Islet precursor cell (in vitro differentiated cells): ENCODE measurements at regions not wholly inside any gene's neighbourhood (a gene's known extent, or its start where the extent isn't known, plus 50 kb on each side); places are given as distances from the start of the nearest gene placed in this dataset.

Experiments
- DNase-seq: peaks from one replicate; pipeline ENCODE4 v3.0.0-alpha.2; 2018

DNA sequence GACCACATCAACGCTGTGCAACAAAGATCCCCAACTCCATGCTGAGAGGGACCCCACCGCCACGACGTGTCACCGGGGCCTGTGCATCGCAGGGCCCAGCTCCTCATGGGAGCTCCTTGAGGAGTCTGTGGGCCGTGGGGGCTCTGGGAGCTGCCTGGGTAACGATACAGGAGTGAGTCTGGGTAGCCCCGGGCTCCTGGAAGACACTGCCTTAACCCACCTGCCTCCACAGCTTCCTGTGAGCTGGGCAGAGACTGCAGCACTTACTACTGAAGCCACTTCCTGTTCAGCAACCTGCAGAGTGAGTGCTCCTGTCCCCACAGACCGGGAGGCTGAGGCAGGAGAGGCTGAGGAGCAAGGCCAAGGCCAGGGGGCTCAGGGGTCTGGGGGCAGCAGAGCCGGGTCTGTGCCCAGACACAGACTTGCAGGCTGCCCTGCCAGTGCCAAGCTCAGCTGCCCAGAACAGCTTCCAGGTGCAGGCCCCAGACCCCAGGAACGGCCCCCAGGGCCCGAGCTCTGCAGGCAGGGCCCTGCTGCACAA is 226.7 kb downstream of the BRD1 start:
- peak; percentile 52 for DNase-seq

DNA sequence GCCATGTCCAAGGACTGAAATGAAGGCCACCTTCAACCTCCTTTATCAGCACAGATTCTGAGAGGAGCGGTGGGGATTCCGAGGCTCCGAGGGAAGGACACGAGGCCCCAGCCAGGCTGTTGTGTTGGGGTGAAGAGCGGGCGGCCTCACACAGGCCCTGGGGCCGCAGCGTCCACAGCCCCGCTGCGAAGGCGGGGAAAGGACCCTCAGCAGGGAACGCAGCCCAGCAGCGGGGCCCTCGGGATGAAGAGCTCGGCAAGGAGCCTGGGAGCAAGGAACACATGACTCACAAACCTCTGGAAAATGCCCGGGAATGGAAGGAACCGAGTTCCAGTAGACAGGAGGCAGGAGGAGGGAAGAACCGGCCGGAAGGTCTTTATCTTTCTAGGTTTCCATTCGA is 227.2 kb downstream of the BRD1 start:
- DNase-seq: peak; percentile 36

DNA sequence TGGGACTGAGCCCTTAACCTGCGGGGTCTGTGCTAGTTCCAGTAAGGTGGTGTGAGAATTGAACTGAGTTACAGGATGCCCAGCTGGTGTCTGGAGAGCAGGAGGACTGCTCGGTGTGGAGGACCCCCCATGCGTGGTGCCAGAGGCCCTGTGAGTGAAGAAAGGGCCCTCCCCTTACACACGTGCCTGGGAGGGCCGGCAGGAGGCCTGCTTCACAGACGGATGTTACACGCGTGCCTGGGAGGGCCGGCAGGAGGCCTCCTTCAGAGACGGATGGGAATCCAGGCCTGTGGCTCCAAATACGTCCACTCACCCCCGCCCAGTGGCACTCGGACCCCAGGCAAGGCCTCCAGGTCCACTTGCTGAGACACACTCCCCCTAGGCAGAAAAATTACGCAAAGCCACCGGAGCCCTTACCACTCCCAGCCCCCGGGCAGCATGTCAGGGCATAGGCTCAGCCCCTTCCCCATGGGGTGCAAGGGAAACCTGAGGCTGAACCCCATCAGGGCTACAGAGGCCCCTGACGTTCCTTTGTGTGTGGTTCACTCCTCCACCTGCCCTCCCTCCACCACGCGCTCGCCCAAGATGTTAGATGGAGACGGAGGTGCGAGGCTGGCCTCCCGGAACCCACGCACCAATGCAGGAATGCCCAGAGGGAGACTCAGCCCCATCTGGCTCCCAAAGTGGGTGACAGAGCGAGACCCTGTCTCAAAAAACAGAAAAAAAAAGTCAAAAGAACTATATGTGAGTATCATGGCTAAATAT is 227.8 kb downstream of the BRD1 start:
- peak; percentile 25 for DNase-seq

DNA sequence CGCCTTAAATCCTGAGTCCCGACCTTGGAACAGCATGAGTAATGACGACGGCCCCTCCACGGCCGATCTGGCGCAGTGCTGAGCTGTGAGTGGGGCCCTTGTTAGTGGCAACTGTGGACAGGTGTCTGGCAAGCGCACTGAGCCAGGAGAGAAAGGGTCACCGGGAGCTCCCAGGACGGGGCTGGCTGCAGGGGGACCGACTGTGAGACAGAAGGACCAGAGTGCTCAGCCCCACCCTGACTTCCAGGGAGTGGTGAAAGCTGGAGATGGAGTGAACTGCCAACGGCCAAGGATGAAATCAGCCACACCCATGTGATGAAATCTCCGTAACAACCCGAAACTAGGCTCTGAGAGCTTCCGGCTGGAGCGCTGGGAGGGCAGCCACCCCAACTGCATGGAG is 228.6 kb downstream of the BRD1 start:
- no peak for DNase-seq

DNA sequence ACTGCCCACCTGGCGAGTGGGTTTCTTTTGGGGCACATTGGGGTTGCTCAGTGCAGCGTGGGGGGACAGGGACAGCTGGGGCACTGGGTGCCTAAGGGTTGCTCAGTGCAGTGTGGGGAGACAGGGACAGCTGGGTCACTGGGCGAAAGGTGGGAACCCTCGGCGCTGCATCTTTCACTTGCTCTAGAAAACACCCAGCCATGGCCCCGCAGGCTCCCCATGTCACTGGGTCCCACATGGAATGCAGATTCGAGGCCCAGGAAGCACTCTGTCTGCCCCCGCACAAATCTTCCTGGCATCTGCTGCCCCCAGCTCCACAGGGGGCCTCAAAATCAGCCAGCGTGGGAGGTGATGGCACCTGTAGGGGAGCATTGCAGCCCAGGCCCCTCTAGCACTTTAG is 229.3 kb downstream of the BRD1 start:
- DNase-seq: peak; percentile 35

DNA sequence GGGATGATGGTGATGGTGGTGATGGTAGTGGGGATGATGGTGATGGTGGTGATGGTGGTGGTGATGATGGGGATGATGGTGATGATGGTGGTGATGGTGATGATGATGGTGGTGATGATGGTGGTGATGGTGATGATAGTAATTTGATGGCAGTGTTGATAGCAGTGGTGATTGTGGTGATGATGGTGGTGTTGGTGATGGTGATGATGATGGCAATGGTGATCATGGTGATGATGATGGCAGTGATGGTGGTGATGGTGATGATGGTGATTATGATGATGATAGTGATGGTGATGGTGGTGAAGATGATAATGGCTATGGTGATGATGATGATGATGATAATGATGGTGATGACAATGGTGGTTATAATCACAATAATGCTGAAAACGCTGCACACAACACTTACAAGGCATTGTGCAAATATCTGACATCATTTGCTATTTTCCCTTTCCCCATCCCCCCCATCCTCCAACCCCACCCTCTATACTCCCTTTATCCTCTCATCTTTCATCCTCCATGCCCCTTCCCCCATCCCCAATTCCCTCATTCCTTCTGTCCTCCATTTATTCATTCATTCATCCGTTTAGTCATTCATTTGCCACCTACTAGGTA is 230.1 kb downstream of the BRD1 start:
- DNase-seq: no peak

DNA sequence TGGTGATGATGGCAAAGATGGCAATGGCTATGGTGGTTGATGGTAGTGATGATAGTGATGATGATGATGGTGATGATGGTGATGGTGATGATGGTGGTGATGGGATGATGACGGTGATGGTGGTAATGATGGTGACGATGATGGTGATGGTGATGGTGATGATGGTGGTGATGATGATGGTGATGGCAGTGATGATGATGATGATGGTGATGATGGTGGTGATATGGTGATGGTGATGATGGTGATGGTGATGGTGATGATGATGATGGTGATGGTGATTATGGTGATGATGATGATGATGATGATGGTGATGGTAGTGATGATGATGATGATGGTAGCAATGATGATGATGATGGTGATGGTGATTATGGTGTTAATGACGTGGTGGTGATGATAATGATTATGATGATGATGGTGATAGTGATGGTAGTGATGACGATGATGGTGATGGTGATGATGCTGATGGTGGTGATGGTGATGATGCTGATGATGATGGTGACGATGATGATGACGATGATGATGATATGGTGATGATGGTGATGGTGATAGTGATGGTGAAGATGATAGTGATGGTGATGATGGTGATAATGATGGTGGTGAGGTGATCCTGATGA is 232.1 kb downstream of the BRD1 start:
- no peak for DNase-seq

DNA sequence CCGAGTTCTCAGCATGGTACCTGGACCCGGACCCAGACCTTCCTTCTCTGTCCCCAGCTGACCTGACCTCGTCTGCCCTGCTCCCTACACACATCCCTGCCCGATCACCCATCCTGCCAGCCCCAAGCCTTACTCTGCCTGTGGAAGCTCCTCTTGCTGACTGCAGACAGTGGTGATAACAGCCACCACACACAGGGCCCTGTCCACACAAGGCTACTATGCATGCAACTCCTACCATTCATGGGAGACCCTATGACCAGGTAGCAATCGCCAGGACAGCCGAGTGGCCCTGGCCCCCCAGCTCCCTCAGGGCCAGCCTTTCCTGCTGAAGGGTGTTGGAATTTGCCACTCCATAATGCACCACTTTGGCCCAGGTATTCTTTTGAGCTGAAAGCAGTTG is 233.6 kb downstream of the BRD1 start:
- no peak for DNase-seq

DNA sequence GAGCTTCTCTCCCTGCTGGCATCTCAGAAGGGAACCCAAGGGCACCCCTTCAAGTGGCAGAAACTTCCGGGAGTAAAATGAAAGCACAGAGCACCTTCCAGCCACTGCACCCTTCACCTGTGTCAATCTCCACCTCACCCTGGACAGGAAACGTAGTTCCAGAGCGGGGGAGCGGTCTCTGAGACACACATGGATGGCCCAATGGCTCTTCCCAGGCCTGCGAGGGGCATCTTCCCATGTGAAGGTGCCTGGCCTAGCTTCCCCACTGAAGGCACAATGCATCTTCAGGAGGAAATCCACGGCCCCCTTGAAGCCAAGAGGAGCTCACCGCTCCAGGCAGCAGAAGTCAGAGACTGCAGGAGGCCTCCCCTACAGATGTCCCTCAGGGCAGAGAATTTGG is 234.2 kb downstream of the BRD1 start:
- DNase-seq: peak; percentile 30

DNA sequence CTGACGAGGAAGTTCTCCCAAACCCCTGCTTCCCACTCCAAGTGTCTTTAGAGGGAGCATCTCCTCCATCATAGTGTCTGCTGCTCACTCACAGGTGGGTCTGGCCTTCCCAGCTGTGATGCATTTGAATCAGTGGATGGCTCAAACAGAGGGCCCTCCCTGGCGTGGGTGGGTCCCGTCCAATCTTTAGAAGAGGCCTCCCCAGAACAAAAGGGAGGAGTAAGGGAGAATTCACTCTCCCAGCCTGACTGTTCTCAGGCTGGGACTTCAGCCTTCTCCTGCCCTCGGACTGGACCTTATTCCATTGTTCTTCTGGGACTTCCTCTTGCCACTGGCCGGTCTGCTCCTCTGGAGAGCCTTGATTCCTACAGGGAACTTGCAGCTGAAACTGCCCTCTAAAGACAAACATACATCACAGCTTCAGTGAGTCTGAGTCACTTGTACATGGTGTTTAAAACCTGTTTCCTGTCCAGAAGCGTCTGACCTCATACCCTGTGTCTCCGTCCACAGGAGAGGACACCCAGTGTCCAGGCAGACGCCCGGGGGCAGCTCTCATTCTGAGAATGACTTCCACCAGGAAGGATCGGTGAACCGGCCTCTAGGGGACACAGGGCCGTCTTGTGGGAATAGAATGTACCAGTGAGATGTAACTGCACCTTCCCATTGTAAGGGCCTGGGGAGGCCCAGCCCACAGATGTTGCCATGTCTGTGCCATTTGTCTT is 234.7 kb downstream of the BRD1 start:
- DNase-seq: peak; percentile 52

DNA sequence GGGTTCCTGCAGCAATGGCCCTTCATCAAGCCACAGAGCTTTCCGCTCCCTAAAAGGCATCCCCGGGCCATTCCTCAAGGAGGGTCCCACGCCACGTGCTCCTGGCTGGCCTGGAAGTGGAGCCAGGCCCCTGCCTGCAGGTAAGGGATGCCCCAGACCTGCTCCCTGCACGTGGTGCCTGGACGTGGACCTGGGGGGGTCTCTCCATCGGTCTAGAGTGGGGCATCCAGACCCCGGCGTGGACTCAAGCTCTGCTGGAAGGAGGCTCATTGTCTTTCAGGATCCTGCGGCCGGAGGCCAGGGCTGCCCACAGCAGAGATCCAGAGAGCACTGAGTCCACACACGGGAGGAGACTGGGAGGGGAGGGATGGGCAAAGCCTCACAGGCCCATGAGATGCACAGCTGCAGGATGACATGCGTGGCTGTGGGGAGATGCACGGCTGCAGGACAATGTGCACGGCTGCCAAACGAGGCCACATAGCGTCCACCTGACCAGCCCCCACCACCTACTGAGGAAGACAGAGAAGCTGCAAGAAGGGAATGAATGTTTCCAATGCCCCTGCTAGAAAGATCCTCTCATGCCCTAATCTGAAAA is 236.7 kb downstream of the BRD1 start:
- peak; percentile 40 for DNase-seq

DNA sequence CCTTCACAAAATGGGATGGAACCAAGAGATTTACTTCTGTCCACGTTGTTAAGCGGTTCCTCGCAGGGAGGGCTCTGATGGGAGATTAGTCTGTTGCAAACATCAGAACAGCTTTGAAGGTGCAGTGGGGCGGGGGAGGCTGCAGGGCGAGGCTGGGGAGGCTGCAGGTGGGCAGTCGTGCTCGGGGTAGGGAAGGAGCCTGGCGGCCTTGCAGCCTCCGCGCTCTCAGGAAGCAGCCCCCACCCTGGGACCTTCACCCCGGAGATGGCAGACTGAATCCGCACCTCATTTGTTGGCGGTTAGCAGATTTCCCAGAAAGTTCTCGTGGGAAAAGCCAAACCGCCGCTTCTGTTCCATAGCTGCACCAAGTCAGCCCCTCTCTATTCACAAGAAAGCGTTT is 237.3 kb downstream of the BRD1 start:
- DNase-seq: no peak

DNA sequence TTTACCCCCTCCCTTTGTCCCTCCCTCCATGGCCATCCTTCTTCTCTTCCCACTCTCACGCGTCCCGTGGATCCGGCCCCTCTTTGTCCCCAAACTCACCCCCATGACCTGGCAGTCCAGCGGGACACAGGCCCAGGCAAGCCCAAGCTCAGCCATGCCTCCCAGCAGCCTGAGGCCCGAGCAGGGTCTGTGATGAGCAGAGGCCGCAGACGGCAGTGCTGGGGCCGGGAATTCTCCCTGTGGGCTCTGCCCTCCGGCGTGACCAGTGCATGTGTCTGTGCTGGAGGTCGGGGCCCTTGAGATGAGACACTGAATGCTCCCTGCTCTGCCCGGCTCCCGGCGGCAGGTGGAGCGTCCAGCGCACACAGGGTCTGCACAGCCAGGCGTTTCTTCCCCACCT is 237.9 kb downstream of the BRD1 start:
- peak; percentile 38 for DNase-seq

DNA sequence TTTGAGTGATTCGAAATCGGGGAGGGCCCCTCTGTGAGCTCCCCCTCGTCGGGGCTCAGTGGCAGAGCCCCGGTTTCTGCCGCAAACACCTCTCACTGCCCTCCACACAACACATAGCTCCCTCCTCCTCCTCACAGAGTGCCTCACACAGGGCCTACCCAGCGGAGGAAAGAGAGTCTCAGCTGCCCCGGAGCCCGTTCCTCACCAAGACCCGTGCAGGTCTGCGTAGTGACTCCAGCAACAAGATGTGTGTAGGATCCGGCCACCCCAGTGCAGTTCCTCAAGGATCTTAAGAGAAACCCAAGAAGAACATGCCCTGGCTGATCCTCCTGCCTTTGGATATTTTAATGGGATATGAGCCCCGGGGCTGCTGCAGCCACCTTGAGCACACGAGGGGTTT is 238.4 kb downstream of the BRD1 start:
- peak; percentile 27 for DNase-seq

DNA sequence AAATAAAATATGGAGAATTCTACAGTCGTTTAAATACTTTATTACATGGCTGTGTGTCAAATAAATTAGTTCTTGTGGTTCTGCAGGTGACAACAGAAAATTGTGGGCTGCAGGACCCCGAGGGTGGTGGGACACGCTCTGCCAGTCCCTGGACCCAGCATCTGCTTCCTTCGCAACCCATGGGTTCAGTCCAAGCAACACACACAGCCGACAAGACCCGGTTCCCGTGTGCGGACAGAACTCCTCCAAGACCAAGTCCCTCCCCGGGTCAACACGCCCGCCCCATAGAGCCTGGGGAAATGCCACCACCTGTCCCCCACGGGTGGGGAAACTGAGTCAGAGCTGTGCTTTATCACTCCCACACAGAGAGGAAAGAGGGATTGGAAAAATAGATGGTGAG is 238.9 kb downstream of the BRD1 start:
- DNase-seq: peak; percentile 33

DNA sequence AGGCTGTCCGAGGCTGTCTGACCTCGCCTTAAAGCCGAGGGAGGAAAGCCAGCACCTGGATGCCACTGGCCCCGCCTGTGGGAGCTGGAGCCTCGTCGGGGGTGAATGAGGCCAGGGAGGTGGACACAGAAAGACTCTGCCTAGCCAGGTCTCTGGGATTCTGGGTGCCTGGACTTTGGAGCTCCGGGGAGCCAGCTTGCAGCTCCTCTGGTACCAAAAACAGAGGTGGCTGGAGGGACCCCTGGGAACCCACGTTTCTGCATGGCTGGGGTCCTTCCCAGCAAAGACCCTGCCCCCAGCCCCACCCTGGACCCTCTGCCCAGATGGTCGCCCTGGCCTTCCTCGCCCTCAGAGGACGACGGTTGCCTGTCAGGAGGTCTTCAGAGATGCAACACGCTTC is 239.7 kb downstream of the BRD1 start:
- DNase-seq: peak; percentile 33

DNA sequence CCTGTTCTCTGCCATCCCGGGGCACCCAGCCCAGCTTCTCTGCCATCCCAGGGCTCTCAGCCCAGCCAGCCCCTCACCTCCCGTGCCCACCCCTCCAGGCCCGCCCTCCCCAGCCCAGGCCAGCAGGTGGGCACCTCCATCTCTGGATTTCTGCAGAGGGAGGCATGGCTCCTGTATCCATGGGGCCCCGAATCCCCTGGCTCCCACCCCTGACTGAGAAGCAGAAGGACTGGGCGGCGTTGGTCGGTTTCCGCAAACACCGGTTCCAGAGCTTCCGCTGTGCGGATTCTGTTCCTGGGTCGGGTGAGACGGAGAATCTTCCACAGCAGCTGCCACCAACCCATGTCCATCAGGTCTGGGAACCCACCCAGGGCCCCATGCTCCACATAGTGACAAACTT is 240.3 kb downstream of the BRD1 start:
- peak; percentile 44 for DNase-seq

DNA sequence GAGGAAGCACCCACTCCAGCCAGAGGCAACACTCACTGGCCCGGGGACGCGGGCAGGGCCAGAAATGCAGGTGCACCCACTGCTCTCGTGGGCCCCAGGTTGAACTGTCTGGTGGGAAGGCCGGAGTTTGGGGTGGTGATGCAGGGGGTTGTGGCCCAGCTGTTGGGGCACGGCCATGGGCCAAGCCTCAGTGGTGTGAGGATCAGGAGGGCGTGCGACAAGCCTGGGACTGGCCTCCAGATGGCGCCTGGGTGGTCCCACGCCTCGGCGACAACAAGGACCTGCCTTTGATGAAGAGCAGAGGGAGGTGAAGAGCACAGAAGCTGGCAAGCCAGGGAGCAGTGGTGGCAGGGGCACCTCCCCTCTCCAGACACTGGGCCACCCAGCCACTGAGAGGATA is 240.8 kb downstream of the BRD1 start:
- no peak for DNase-seq

DNA sequence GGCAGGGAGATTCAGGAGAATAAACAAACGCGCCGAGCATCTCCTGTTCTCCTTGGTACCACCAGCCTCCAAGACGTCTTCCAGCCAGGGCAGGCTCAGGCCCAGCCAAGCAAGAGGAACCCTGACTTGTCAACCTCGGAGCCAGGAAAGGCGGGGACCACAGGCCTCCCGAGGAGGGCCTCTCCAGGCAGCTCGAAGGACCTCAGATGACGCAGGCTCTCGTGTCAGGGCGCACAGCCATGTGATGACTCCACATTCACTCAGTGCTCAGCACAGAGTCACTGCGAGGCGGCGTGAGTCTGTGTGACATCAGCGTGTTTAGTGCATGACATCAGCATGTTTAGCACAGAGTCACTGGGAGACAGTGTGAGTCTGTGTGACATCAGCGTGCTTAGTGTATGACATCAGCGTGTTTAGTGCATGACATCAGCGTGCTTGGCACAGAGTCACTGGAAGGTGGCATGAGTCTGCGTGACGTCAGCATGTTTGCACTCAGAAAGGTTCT is 241.4 kb downstream of the BRD1 start:
- DNase-seq: peak; percentile 44

DNA sequence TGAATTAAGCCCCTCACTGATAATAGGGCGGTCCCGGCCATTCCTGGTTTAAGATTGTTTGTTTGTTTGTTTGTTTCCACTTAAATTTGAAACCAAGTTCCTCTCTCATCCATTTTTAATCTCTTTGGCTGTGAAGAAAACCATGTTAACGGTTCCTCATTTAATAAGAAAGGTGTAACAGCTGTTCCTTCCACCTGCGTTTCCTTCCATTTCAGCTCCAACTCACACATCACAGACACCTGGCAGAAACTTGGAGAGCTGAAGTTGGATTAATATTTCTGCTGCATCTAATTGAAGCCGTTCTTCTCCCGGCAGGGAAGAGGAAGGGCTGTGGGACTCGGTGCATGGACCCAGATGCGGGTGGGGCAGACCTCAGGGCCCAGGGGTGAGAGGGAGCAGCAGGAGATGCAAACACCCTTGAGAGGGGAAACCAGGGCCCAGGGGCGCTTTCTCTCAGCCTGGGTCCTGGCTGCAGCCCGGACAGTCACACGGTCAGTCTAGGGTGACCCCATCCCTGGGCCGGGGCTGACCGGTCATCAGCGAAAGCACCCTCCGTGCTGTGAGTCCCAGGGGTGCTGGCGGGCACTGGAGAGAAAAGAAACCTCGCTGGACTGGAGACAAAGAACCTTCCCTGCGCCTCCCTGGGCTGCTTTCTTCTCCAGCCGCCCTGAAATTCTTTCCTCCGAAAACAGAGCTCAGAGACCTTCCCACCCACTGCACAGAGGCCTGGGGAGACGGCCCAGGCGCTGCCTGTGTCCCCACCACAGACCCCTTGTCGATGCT is 242.0 kb downstream of the BRD1 start:
- peak; percentile 41 for DNase-seq

DNA sequence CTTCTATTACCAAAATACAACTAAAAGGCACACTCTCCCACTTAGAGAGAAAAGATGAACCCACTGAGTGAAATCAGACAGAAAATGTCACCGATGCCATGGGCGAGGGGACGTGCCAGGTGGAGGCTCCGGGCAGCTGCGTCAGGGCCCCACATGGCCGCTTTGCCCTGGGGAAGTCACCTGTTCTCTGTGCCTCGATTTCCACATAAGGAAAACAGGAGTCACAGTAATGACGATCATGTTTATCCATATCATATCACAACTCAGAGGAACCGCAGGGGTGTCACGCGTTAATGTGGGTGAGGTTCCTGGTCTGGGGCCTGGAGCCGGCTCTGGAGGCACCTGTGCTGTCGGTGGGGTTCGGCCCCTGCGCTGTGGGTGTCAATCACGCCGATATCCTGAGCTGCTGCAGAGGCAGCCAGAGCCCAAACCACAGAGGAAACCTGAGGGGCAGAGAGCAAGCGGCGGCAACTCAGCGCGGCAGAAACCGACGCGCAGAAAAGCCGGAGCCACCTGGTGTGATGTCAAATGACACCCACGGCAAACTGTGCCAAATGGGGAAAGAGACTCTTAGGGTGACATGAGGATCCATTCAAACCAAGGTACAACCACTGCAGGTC is 243.7 kb downstream of the BRD1 start:
- peak; percentile 31 for DNase-seq

DNA sequence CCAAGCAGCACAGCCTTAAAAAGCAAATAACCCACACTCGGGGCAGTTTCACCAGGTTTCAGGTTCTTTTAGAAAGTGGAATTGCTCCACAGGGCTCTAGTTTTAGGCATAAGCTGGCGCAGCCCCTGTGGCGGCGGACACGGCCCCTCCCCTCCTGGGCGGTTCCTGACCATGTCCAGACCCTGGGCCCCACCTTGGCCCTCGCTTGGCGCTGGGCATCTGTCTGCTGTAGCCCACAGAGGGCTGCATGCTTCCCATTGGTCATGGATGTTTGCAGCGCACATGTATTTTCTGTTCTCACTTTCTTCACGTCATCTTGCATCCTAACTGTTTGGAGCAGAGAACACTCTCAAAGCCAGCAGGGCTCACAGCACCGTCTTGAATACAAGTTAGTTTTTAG is 244.3 kb downstream of the BRD1 start:
- peak; percentile 22 for DNase-seq
